ENCODE measurements at regions not wholly inside any gene's neighbourhood (a gene's known extent, or its start where the extent isn't known, plus 50 kb on each side); places are given as distances from the start of the nearest gene placed in this dataset.

- TF ChIP-seq, protein P1, sequence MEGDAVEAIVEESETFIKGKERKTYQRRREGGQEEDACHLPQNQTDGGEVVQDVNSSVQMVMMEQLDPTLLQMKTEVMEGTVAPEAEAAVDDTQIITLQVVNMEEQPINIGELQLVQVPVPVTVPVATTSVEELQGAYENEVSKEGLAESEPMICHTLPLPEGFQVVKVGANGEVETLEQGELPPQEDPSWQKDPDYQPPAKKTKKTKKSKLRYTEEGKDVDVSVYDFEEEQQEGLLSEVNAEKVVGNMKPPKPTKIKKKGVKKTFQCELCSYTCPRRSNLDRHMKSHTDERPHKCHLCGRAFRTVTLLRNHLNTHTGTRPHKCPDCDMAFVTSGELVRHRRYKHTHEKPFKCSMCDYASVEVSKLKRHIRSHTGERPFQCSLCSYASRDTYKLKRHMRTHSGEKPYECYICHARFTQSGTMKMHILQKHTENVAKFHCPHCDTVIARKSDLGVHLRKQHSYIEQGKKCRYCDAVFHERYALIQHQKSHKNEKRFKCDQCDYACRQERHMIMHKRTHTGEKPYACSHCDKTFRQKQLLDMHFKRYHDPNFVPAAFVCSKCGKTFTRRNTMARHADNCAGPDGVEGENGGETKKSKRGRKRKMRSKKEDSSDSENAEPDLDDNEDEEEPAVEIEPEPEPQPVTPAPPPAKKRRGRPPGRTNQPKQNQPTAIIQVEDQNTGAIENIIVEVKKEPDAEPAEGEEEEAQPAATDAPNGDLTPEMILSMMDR (conservative IDR thresholded peaks at IDR 0.05; ENCODE audit: low read depth, low read length) = no peak
- TF ChIP-seq EZH2 (IDR thresholded peaks at IDR 0.05; ENCODE audit: low read length, unreplicated experiment) (no peak), EZH2phosphoT487 (IDR thresholded peaks at IDR 0.05; ENCODE audit: borderline replicate concordance, low read length) (no peak)
These were observed 66.0 kb downstream of the SLC30A10 start for GRCh38 chr1:219862366-219862765.

All from PC-3 (cell line).